Loucy (cell line): ENCODE measurements at regions not wholly inside any gene's neighbourhood (a gene's known extent, or its start where the extent isn't known, plus 50 kb on each side); places are given as distances from the start of the nearest gene placed in this dataset.

ENCODE experiments used
- H2AFZ ChIP-seq: fragments of 200-600 bp; sonication (generic); 2 replicates; pipeline ENCODE4 v1.6.0; 2016; ENCODE audit warnings: antibody characterized with exemption, mild to moderate bottlenecking, low read length, moderate library complexity
- H3F3A ChIP-seq: fragments of 200-600 bp; 2 replicates; pipeline ENCODE4 v1.6.0; 2016; ENCODE audit warnings: antibody characterized with exemption, low read depth, mild to moderate bottlenecking
- H3K27me3 ChIP-seq: fragments of 200-600 bp; sonication (generic); 2 replicates; pipeline ENCODE4 v1.6.1; 2014; ENCODE audit warnings: low read length, mild to moderate bottlenecking; ENCODE audit not compliant: insufficient read depth, poor library complexity, severe bottlenecking
- H3K36me3 ChIP-seq: fragments of 200-600 bp; sonication (generic); 2 replicates; pipeline ENCODE4 v1.6.1; 2016; ENCODE audit warnings: low read length; ENCODE audit not compliant: insufficient read depth
- H3K4me1 ChIP-seq: fragments of 200-600 bp; sonication (generic); 2 replicates; pipeline ENCODE4 v1.5.1; 2014; ENCODE audit warnings: low read length, mild to moderate bottlenecking; ENCODE audit not compliant: insufficient read depth, poor library complexity, severe bottlenecking
- H3K4me2 ChIP-seq: fragments of 200-600 bp; sonication (generic); 2 replicates; pipeline ENCODE4 v1.6.0; 2014; ENCODE audit warnings: antibody characterized with exemption, low read length, low read depth, mild to moderate bottlenecking; ENCODE audit not compliant: poor library complexity, severe bottlenecking
- H3K4me3 ChIP-seq: fragments of 200-600 bp; sonication (generic); 2 replicates; pipeline ENCODE4 v1.5.1; 2014; ENCODE audit warnings: low read length, mild to moderate bottlenecking, mixed read lengths; ENCODE audit not compliant: poor library complexity, severe bottlenecking
- H3K79me2 ChIP-seq: fragments of 200-600 bp; sonication (generic); 2 replicates; pipeline ENCODE4 v1.6.1; 2014; ENCODE audit warnings: low read length; ENCODE audit not compliant: insufficient read depth
- H3K9ac ChIP-seq: fragments of 200-600 bp; sonication (generic); 2 replicates; pipeline ENCODE4 v1.6.0; 2014; ENCODE audit warnings: mild to moderate bottlenecking, low read depth, low read length, moderate library complexity; ENCODE audit not compliant: poor library complexity, severe bottlenecking
- H3K9me2 ChIP-seq: fragments of 200-600 bp; sonication (generic); replicated peaks from 2 replicates; pipeline ENCODE4 v1.6.1; 2016; ENCODE audit warnings: low read depth, low read length, mixed read lengths
- H3K9me3 ChIP-seq: fragments of 200-600 bp; sonication (generic); 2 replicates; pipeline ENCODE4 v1.6.1; 2014; ENCODE audit warnings: mild to moderate bottlenecking, antibody characterized with exemption, low read length, low read depth; ENCODE audit not compliant: insufficient read depth
- H4K20me1 ChIP-seq: fragments of 200-600 bp; sonication (generic); 2 replicates; pipeline ENCODE4 v1.6.0; 2014; ENCODE audit warnings: antibody characterized with exemption, low read length, mild to moderate bottlenecking; ENCODE audit not compliant: insufficient read depth, poor library complexity, severe bottlenecking
- CTCF ChIP-seq: fragments of 200-600 bp; sonication (generic); conservative IDR thresholded peaks from 2 replicates; pipeline ENCODE4 v1.5.1; 2014; ENCODE audit warnings: mild to moderate bottlenecking, antibody characterized with exemption, low read length
- EZH2phosphoT487 ChIP-seq: fragments of 200-600 bp; IDR thresholded peaks from 2 replicates; pipeline ENCODE4 v1.6.1; 2018; ENCODE audit warnings: antibody characterized with exemption, mild to moderate bottlenecking, moderate library complexity, borderline replicate concordance

- H3K9me3 ChIP-seq: no peaks in the 10 kb centered on the region
- no peak overlapping the region for H3K9ac ChIP-seq
- H3K27me3 ChIP-seq: no peaks in the 10 kb centered on the region
- H3K4me3 ChIP-seq: no peak overlapping the region
- no peak for TF ChIP-seq CTCF
- TF ChIP-seq EZH2phosphoT487: no peak
- H3K9me2 ChIP-seq: no peaks in the 10 kb centered on the region
- H3K4me1 ChIP-seq: no peaks in the 10 kb centered on the region
- no peaks in the 10 kb centered on the region for H4K20me1 ChIP-seq
- no peak overlapping the region for H2AFZ ChIP-seq
- no peak overlapping the region for H3K4me2 ChIP-seq
- no peaks in the 10 kb centered on the region for H3F3A ChIP-seq
- no peaks in the 10 kb centered on the region for H3K79me2 ChIP-seq
- H3K36me3 ChIP-seq: no peaks in the 10 kb centered on the region
These were observed 329.6 kb downstream of the EFNB2 start for GRCh38 chr13:106205871-106206270.

GRCh38 chr13:106197496-106197895 is 338.0 kb downstream of the EFNB2 start:
- Histone ChIP-seq H3K4me1 (no peaks in the 10 kb centered on the region), H3K27me3 (no peaks in the 10 kb centered on the region)
- TF ChIP-seq EZH2phosphoT487: no peak
- no peak for TF ChIP-seq CTCF

GRCh38 chr13:106187501-106188095 is 347.9 kb downstream of the EFNB2 start:
- no peaks in the 10 kb centered on the region for H3K36me3 ChIP-seq
- TF ChIP-seq EZH2phosphoT487 (no peak), CTCF (no peak)
- H3K4me2 ChIP-seq: no peak overlapping the region
- no peak overlapping the region for H3K9ac ChIP-seq
- no peaks in the 10 kb centered on the region for H3K4me1 ChIP-seq
- no peaks in the 10 kb centered on the region for H3K79me2 ChIP-seq
- H3K4me3 ChIP-seq: no peak overlapping the region
- no peaks in the 10 kb centered on the region for H3K27me3 ChIP-seq
- 0 out of 2 replicates have a peak, but pooled peaks cover 4% of the 10 kb centered on the region for H3K9me3 ChIP-seq
- H4K20me1 ChIP-seq: no peaks in the 10 kb centered on the region
- no peaks in the 10 kb centered on the region for H3F3A ChIP-seq
- no peaks in the 10 kb centered on the region for H3K9me2 ChIP-seq
- no peak overlapping the region for H2AFZ ChIP-seq

More at GRCh38 chr13:106197496-106197895, 338.0 kb downstream of the EFNB2 start:
- Histone ChIP-seq H3K9ac (no peak overlapping the region), H3K9me3 (no peaks in the 10 kb centered on the region), H2AFZ (no peak overlapping the region), H3K4me2 (no peak overlapping the region), H3K79me2 (no peaks in the 10 kb centered on the region), H3K36me3 (no peaks in the 10 kb centered on the region), H3K4me3 (no peak overlapping the region), H4K20me1 (no peaks in the 10 kb centered on the region), H3F3A (no peaks in the 10 kb centered on the region), H3K9me2 (no peaks in the 10 kb centered on the region)
